ENCODE measurements at regions not wholly inside any gene's neighbourhood (a gene's known extent, or its start where the extent isn't known, plus 50 kb on each side); places are given as distances from the start of the nearest gene placed in this dataset.
A peak's percentile ranks its signal among the peaks of the same experiment; 100 is the strongest.

DNA sequence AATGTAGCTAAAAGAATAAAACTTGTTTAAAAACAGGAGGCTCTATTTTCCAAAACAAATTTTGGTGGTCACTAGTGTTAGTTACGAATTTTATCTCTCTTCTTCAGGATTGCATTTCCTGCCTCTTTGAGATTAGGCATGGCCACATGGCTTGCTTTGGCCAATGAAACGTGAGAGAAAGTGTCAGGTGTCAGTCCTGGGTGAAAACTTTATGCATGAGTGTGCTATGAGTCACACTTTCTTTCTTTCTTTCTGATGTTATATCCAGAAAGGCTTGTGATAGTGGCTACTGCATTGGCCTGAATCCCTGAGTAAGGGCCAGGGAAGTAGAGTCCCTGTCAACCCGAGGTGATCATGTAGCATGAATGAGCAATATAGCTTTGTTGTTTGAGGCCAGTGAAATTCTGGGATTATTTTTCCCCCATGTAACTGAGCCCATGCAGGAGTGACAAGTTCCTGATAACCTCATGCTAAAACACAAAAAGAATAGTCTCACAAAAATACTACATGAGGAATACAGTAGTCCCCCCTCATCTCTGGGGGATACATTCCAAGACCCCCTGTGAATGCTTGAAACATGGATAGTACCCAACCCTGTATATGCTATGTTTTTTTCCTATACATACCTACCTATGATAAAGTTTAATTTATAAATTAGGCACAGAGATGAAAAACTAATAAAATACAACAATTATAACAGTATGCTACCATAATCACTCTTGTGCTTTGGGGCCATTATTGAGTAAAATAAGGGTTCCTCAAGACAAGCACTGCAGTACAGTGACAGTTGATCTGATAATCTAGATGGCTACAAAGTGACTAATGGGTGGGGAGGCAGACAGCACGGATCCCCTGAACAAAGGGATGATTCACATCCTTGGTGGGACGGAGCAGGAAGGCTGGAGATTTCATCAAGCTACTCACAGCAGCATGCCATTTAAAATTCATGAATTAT, 109.5 kb downstream of the CDC42EP3 start:
- 7% methylated on average over 5 of the region's 5 CpGs for WGBS (ENCODE audit: missing lambda C conversion rate)
- Histone ChIP-seq H3K4me3 (no peak overlapping the region), H3K27ac (peak overlapping the region; percentile 62 to 71), H3K4me2 (peak overlapping the region; percentile 55), H3K4me1 (peaks cover 29% of the 10 kb centered on the region), H3K9me3 (no peaks in the 10 kb centered on the region)
- POLR2A ChIA-PET, result interaction anchor here (0.6 kb wide), 2 partner anchors 26 to 96 kb away, joined by 3 to 7 read pairs; no protein-coding TSS in a partner anchor
- CTCF ChIA-PET, result interaction anchor here (1.0 to 2.6 kb wide), 5 partner anchors 10 to 147 kb away, joined by 3 to 6 read pairs (median 4); no protein-coding TSS in a partner anchor
- FAIRE-seq (no peak), ATAC-seq (peak; percentile 95 to 96), DNase-seq (ENCODE audit: low read depth in 1 of 2, low spot score in 1 of 2) (peak; percentile 83)
- TF ChIP-seq, protein P1, sequence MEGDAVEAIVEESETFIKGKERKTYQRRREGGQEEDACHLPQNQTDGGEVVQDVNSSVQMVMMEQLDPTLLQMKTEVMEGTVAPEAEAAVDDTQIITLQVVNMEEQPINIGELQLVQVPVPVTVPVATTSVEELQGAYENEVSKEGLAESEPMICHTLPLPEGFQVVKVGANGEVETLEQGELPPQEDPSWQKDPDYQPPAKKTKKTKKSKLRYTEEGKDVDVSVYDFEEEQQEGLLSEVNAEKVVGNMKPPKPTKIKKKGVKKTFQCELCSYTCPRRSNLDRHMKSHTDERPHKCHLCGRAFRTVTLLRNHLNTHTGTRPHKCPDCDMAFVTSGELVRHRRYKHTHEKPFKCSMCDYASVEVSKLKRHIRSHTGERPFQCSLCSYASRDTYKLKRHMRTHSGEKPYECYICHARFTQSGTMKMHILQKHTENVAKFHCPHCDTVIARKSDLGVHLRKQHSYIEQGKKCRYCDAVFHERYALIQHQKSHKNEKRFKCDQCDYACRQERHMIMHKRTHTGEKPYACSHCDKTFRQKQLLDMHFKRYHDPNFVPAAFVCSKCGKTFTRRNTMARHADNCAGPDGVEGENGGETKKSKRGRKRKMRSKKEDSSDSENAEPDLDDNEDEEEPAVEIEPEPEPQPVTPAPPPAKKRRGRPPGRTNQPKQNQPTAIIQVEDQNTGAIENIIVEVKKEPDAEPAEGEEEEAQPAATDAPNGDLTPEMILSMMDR (IDR thresholded peaks at IDR 0.05), result no peak
- TF ChIP-seq MAFK (IDR thresholded peaks at IDR 0.05; ENCODE audit: partially characterized antibody) (no peak), KDM5A (IDR thresholded peaks at IDR 0.05) (no peak), MYC (IDR thresholded peaks at IDR 0.05; ENCODE audit: borderline replicate concordance, low read length) (no peak), ZC3H11A (IDR thresholded peaks at IDR 0.05) (no peak), JUNB (IDR thresholded peaks at IDR 0.05) (peak; percentile 78), NPAS2 (CRISPR knock-in tag; IDR thresholded peaks at IDR 0.05; ENCODE audit: borderline replicate concordance) (no peak), FOSL2 (IDR thresholded peaks at IDR 0.05) (peak; percentile 58; the same call in 1 of the 2 replicates), FOSL2 (CRISPR knock-in tag; IDR thresholded peaks at IDR 0.05) (peak; percentile 91), EHMT2 (IDR thresholded peaks at IDR 0.05; ENCODE audit: low read depth) (no peak), RCOR1 (IDR thresholded peaks at IDR 0.05; ENCODE audit: low read depth, low read length) (no peak), CHD4 (IDR thresholded peaks at IDR 0.05; ENCODE audit: borderline replicate concordance) (no peak), ESRRA (IDR thresholded peaks at IDR 0.05; ENCODE audit: borderline replicate concordance, low read length) (no peak), ZNF302 (CRISPR knock-in tag; IDR thresholded peaks at IDR 0.05) (no peak), NFE2L2 (conservative IDR thresholded peaks at IDR 0.05; ENCODE audit: low read length) (no peak), ZFP36 (IDR thresholded peaks at IDR 0.05; ENCODE audit: borderline replicate concordance, partially characterized antibody) (no peak), CBX2 (IDR thresholded peaks at IDR 0.05; ENCODE audit: borderline replicate concordance, low read depth) (no peak), PHF8 (IDR thresholded peaks at IDR 0.05; ENCODE audit: borderline replicate concordance, low read depth) (no peak), HOXB5 (CRISPR knock-in tag; IDR thresholded peaks at IDR 0.05) (no peak), HOXA7 (CRISPR knock-in tag; IDR thresholded peaks at IDR 0.05) (no peak), HEYL (CRISPR knock-in tag; IDR thresholded peaks at IDR 0.05) (no peak), EP300 (IDR thresholded peaks at IDR 0.05) (no peak), RFX5 (IDR thresholded peaks at IDR 0.05) (no peak)
- TF ChIP-seq, protein P2, sequence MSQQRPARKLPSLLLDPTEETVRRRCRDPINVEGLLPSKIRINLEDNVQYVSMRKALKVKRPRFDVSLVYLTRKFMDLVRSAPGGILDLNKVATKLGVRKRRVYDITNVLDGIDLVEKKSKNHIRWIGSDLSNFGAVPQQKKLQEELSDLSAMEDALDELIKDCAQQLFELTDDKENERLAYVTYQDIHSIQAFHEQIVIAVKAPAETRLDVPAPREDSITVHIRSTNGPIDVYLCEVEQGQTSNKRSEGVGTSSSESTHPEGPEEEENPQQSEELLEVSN (IDR thresholded peaks at IDR 0.05; ENCODE audit: borderline replicate concordance, low read depth), result no peak
- TF ChIP-seq, protein P3, sequence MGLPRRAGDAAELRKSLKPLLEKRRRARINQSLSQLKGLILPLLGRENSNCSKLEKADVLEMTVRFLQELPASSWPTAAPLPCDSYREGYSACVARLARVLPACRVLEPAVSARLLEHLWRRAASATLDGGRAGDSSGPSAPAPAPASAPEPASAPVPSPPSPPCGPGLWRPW (IDR thresholded peaks at IDR 0.05), result no peak
- TF ChIP-seq, protein P4, sequence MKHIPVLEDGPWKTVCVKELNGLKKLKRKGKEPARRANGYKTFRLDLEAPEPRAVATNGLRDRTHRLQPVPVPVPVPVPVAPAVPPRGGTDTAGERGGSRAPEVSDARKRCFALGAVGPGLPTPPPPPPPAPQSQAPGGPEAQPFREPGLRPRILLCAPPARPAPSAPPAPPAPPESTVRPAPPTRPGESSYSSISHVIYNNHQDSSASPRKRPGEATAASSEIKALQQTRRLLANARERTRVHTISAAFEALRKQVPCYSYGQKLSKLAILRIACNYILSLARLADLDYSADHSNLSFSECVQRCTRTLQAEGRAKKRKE (CRISPR knock-in tag; IDR thresholded peaks at IDR 0.05; ENCODE audit: low read depth), result peak; percentile 68; the same call in 1 of the 2 replicates
- TF ChIP-seq, protein P5, sequence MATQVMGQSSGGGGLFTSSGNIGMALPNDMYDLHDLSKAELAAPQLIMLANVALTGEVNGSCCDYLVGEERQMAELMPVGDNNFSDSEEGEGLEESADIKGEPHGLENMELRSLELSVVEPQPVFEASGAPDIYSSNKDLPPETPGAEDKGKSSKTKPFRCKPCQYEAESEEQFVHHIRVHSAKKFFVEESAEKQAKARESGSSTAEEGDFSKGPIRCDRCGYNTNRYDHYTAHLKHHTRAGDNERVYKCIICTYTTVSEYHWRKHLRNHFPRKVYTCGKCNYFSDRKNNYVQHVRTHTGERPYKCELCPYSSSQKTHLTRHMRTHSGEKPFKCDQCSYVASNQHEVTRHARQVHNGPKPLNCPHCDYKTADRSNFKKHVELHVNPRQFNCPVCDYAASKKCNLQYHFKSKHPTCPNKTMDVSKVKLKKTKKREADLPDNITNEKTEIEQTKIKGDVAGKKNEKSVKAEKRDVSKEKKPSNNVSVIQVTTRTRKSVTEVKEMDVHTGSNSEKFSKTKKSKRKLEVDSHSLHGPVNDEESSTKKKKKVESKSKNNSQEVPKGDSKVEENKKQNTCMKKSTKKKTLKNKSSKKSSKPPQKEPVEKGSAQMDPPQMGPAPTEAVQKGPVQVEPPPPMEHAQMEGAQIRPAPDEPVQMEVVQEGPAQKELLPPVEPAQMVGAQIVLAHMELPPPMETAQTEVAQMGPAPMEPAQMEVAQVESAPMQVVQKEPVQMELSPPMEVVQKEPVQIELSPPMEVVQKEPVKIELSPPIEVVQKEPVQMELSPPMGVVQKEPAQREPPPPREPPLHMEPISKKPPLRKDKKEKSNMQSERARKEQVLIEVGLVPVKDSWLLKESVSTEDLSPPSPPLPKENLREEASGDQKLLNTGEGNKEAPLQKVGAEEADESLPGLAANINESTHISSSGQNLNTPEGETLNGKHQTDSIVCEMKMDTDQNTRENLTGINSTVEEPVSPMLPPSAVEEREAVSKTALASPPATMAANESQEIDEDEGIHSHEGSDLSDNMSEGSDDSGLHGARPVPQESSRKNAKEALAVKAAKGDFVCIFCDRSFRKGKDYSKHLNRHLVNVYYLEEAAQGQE (IDR thresholded peaks at IDR 0.05), result no peak
- TF ChIP-seq, protein P6, sequence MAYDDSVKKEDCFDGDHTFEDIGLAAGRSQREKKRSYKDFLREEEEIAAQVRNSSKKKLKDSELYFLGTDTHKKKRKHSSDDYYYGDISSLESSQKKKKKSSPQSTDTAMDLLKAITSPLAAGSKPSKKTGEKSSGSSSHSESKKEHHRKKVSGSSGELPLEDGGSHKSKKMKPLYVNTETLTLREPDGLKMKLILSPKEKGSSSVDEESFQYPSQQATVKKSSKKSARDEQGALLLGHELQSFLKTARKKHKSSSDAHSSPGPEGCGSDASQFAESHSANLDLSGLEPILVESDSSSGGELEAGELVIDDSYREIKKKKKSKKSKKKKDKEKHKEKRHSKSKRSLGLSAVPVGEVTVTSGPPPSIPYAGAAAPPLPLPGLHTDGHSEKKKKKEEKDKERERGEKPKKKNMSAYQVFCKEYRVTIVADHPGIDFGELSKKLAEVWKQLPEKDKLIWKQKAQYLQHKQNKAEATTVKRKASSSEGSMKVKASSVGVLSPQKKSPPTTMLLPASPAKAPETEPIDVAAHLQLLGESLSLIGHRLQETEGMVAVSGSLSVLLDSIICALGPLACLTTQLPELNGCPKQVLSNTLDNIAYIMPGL (CRISPR knock-in tag; IDR thresholded peaks at IDR 0.05; ENCODE audit: borderline replicate concordance), result no peak
- TF ChIP-seq, protein P7, sequence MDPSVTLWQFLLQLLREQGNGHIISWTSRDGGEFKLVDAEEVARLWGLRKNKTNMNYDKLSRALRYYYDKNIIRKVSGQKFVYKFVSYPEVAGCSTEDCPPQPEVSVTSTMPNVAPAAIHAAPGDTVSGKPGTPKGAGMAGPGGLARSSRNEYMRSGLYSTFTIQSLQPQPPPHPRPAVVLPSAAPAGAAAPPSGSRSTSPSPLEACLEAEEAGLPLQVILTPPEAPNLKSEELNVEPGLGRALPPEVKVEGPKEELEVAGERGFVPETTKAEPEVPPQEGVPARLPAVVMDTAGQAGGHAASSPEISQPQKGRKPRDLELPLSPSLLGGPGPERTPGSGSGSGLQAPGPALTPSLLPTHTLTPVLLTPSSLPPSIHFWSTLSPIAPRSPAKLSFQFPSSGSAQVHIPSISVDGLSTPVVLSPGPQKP (IDR thresholded peaks at IDR 0.05; ENCODE audit: low read depth, low read length), result no peak

Measured in A549 (cell line).